GM10248 (cell line): ENCODE measurements at regions not wholly inside any gene's neighbourhood (a gene's known extent, or its start where the extent isn't known, plus 50 kb on each side); places are given as distances from the start of the nearest gene placed in this dataset.
"Not testable (repeated sequence)": the region's sequence is repeated elsewhere in the genome, so short reads cannot be mapped to it uniquely, and the experiment has no call there.

Experiments used
- CTCF ChIA-PET: fragments of 300-600 bp; sonication (Branson Sonifier 250); formaldehyde crosslinking; extraction: SDS; loops from one replicate; lab custom pipeline; 2021; ENCODE audit warnings: antibody characterized with exemption; lab: Yijun Ruan, JAX
- POLR2A ChIA-PET: fragments of 350-650 bp; sonication (Branson Sonifier 250); formaldehyde crosslinking; extraction: SDS; loops from one replicate; lab custom pipeline; 2020; ENCODE audit warnings: antibody characterized with exemption; lab: Yijun Ruan, JAX
- DNase-seq: peaks from one replicate; pipeline ENCODE4 v3.0.0; 2012; ENCODE audit errors: extremely low spot score
- TF ChIP-seq, protein P1 (sequence below): IDR thresholded peaks from 2 replicates; pipeline ENCODE4 v1.5.1; 2012; ENCODE audit warnings: mild to moderate bottlenecking, low read depth; ENCODE audit errors: extremely low read depth, missing control alignments, control extremely low read depth

DNA sequence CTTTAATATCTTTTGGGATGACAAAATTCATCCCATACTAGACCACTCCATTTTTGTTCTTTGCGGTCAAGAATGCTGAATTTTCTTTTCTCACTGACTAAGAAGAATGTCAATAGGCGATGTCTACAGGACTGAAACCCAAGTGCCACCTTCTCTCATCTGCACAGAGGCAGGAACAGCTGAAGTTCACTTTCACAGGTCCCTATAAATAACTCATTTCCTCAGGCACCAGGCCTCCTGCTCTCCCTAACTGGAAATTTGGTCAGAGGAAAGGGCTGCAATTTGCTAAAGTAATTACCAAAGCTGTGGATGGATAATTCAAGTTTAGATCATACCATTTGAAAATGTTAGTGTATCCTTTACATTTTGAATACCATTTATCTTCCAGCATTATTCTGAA lies 142.9 kb downstream of the DIRAS2 start:
- DNase-seq, result no peak
- TF ChIP-seq, protein P1, sequence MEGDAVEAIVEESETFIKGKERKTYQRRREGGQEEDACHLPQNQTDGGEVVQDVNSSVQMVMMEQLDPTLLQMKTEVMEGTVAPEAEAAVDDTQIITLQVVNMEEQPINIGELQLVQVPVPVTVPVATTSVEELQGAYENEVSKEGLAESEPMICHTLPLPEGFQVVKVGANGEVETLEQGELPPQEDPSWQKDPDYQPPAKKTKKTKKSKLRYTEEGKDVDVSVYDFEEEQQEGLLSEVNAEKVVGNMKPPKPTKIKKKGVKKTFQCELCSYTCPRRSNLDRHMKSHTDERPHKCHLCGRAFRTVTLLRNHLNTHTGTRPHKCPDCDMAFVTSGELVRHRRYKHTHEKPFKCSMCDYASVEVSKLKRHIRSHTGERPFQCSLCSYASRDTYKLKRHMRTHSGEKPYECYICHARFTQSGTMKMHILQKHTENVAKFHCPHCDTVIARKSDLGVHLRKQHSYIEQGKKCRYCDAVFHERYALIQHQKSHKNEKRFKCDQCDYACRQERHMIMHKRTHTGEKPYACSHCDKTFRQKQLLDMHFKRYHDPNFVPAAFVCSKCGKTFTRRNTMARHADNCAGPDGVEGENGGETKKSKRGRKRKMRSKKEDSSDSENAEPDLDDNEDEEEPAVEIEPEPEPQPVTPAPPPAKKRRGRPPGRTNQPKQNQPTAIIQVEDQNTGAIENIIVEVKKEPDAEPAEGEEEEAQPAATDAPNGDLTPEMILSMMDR, result no peak
- CTCF ChIA-PET, result interaction anchor here (0.7 to 1.3 kb wide), 3 partner anchors 9 to 40 kb away, joined by 3 to 4 read pairs (median 3); no protein-coding TSS in a partner anchor
- POLR2A ChIA-PET, result no interaction called here

DNA sequence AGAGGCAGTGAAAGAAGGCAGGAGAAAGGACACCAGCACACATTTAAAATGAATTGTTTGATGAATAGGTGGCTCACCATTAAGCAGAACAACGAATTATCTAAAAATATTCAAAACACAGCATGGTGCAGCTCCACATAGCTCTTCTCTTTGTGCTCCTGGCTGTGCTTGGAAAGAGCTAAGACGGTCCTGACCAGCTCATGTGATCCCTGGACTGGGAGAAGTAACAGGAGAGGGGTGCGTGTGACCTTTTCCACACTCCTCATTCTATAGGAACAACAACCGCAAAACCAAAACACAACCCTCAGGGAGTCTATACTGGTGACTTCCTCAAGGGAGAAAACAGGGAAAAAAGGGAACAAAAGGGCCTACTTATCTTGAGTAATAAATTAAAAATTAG lies 140.5 kb downstream of the DIRAS2 start:
- TF ChIP-seq, protein P1, result no peak
- DNase-seq, result no peak
- ChIA-PET CTCF (interaction anchor here (1.0 to 1.4 kb wide), 3 partner anchors 9 to 13 kb away, joined by 3 to 4 read pairs (median 4); no protein-coding TSS in a partner anchor), POLR2A (no interaction called here)

DNA sequence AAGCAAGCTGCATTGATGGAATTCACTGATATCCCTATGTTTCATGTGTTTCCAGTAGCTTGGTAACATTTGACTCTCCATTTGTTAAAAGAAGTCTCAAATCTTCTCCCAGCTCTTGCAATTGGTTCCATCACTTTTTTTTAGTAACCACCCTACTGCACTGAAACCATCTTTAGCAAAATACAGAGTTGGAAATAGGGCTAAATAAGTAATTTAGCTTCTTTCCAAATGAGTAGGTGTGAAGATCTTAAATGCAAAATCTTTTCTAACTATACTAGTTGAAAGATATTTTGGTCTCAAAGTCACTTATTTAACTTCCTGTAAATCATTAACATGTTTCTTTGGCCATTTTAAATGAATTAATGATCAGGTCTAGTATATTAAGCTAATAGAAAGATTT lies 138.1 kb downstream of the DIRAS2 start:
- peak; percentile 21 for DNase-seq
- ChIA-PET POLR2A (interaction anchor here (0.7 kb wide), 1 partner anchor 10 kb away, joined by 3 read pairs; no protein-coding TSS in a partner anchor), CTCF (no interaction called here)
- TF ChIP-seq, protein P1, result no peak

DNA sequence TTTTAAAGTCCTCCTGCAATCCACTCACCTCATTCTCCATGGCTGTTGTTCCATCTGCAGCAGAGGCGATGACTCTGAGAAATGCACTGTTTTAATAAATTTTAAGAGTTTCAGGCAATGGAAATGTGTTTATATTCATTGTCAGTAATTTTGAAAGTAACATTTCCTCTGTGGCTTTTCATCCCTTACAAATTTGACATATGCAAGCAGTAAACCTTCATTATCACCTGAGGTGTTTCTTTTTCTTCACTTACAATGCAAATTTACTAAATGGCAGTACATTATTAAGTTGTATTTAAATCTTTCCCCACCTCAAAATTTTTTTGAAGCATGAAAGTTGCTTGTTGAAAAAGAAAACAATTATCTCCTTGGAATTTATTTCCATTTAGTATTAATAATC lies 136.9 kb downstream of the DIRAS2 start:
- ChIA-PET CTCF (interaction anchor here (1.5 kb wide), 1 partner anchor 18 kb away, joined by 3 read pairs; no protein-coding TSS in a partner anchor), POLR2A (no interaction called here)
- DNase-seq, result no peak
- TF ChIP-seq, protein P1, result no peak

DNA sequence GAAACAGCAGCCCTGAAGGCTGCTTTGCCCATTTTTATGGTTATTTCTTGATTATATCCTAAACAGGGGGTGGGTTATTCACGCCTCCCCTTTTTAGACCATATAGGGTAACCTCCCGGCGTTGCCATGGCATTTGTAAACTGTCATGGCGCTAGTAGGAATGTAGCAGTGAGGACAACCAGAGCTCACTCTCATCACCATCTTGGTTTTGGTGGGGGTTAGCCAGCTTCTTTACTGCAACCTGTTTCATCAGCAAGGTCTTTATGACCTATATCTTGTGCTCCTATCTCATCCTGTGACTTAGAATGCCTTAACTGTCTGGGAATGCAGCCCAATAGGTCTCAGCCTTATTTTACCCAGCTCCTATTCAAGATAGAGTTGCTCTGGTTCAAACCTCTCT lies 136.2 kb downstream of the DIRAS2 start:
- CTCF ChIA-PET, result interaction anchor here (1.5 kb wide), 1 partner anchor 17 kb away, joined by 3 read pairs; no protein-coding TSS in a partner anchor
- POLR2A ChIA-PET, DNase-seq: not testable (repeated sequence)

DNA sequence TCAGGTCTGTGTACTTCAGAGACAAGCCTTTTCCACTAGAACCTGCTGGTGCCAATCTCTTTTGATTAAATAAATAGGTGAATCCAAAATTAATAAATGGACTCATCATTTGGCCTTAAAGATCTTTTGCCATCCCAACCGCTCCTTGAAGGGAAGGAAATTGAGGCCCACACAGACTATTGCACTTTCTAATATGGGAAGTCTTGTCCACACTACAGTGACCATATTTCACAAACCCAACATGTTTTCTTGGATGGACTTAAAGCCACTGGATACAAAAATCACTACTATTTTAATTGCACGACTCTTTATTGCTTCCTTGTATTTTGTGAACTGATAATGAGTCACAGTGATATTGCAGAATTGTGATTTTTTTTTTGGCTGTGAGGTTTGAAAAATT lies 135.0 kb downstream of the DIRAS2 start:
- ChIA-PET POLR2A (no interaction called here), CTCF (no interaction called here)
- DNase-seq, result no peak
- TF ChIP-seq, protein P1, result no peak

DNA sequence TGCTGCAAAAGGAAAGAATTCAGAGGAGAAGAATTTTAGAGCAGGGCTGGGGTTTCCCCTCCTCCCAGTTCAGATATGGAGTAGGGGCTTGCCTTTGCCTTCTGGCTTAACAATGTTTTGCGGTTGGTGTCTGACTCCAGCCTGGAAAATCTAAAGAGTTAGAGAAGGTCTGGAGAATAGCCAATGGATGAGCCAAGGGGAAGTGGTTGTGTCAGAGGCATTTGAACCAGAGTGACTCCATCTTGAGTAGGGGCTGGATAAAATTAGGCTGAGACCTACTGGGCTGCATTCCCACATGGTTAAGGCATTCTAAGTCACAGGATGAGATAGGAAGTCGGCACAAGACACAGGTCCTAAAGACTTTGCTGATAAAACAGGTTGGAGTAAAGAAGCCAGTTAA lies 133.7 kb downstream of the DIRAS2 start:
- TF ChIP-seq, protein P1, result no peak
- CTCF ChIA-PET, result no interaction called here
- POLR2A ChIA-PET, result no interaction called here
- DNase-seq, result no peak
